ENCODE measurements at regions not wholly inside any gene's neighbourhood (a gene's known extent, or its start where the extent isn't known, plus 50 kb on each side); places are given as distances from the start of the nearest gene placed in this dataset.
A peak's percentile ranks its signal among the peaks of the same experiment; 100 is the strongest.

DNA sequence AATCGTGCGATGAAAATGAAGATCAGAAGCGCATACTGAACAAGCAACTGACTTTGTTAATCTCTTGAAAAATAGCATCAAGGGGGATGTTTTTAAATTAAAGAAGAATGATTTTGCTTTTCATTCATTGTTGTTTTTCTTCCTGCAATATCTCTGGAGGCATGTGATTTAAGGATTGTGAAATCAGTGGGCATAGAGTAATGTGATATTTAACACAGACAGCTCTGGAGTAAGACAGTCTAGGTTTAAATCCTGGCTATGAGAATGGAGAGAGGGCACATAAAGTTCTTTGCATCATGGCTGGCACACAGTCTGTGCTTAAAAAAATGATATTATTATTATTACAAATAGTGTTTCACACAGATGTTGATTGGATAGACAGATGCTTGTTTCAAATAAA is 243.1 kb upstream of the NBEA start:
- Histone ChIP-seq H3K4me3 (ENCODE audit: low read length) (no peak overlapping the region), H3K4me1 (ENCODE audit: control insufficient read depth, insufficient read depth, low read length) (peaks cover 4% of the 10 kb centered on the region), H3K9me3 (replicated peaks; ENCODE audit: low read length) (no peaks in the 10 kb centered on the region), H3K4me2 (ENCODE audit: low read length) (peak overlapping the region; percentile 31), H3K27me3 (ENCODE audit: control insufficient read depth, insufficient read depth, low read length) (no peaks in the 10 kb centered on the region), H3K9ac (ENCODE audit: low read depth, low read length) (no peak overlapping the region), H3K36me3 (ENCODE audit: insufficient read depth, low read length) (no peaks in the 10 kb centered on the region)

DNA sequence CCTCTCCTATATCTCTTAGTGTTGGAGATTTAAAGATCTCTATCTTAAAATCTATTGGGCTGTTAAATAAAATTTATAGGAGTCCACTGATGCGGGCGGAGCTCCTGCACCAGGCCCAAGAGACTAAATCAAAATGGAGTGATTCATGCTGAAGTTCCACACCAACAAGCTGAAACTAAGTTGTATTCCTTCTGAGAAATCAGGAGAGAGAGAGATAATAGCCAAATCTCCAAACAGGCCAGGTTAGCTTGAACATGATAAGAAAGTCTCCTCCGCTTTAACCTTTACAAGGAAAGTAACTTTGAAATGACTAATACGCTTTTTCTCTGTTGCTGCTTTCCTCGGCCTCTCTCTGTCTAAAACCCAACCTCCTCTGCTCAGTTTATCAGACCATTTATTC is 241.9 kb upstream of the NBEA start:
- H3K27me3 ChIP-seq (ENCODE audit: control insufficient read depth, insufficient read depth, low read length) = no peaks in the 10 kb centered on the region
- H3K36me3 ChIP-seq (ENCODE audit: insufficient read depth, low read length) = no peaks in the 10 kb centered on the region
- peaks cover 4% of the 10 kb centered on the region for H3K4me1 ChIP-seq (ENCODE audit: control insufficient read depth, insufficient read depth, low read length)
- no peak overlapping the region for H3K4me3 ChIP-seq (ENCODE audit: low read length)
- no peaks in the 10 kb centered on the region for H3K9me3 ChIP-seq (replicated peaks; ENCODE audit: low read length)
- H3K9ac ChIP-seq (ENCODE audit: low read depth, low read length) = no peak overlapping the region
- no peak overlapping the region for H3K4me2 ChIP-seq (ENCODE audit: low read length)

DNA sequence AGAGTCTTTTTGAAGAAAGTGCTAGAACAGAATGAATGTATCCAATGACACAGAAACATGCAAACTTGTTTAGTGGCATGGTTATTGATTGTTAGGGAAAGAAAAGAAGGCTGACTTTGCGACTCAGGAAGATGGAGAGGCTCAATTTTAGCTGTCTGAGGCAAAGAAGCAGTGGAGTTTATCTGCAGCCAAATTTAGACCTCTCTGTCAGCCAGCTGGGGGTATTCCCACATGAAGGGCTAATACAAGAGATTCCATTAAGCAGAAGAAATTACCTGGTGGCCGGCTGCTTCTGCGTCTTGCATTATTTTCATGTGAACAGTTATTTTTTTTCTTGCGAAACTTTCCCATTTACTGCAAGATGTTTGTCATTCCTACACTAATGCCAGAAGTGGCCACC is 240.2 kb upstream of the NBEA start:
- peaks cover 4% of the 10 kb centered on the region for H3K4me1 ChIP-seq (ENCODE audit: control insufficient read depth, insufficient read depth, low read length)
- no peaks in the 10 kb centered on the region for H3K27me3 ChIP-seq (ENCODE audit: control insufficient read depth, insufficient read depth, low read length)
- H3K4me3 ChIP-seq (ENCODE audit: low read length) = no peak overlapping the region
- H3K9ac ChIP-seq (ENCODE audit: low read depth, low read length) = no peak overlapping the region
- no peaks in the 10 kb centered on the region for H3K36me3 ChIP-seq (ENCODE audit: insufficient read depth, low read length)
- H3K4me2 ChIP-seq (ENCODE audit: low read length) = no peak overlapping the region
- H3K9me3 ChIP-seq (replicated peaks; ENCODE audit: low read length) = no peaks in the 10 kb centered on the region

DNA sequence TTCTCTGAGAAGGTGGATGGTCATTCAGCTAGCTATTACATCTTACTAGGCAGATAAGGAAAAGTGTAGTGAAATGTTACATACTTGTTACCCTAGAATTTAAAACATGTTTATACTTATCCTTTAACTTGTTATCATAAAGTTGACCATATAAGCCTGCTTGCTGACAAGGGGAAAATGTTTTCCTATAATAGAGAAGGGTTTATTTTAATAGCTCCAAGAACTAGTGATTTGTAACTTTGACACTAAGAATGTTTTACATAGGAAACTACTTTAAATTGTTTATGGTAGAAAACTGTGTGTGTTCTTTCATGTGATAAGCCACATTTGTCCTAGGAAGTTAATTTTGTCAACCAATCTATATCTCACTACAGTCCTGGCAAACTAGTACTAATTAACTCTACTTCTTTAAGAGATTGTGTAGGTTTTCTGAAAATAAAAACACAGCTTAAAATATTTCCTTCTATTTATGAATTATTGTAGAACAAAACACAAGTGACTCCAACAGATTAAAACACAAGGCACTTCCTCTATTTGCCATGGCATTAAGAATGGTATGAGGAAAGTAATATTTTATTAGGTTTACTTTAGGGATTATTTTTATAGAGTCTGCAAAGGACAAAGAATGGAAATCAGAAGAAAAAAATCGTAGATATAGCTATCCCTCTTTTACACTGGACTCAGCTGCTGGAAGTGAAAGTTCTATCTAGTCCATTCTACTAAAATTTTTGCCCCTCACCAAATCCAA is 233.3 kb upstream of the NBEA start:
- Histone ChIP-seq H3K27me3 (ENCODE audit: control insufficient read depth, insufficient read depth, low read length) (no peaks in the 10 kb centered on the region), H3K4me2 (ENCODE audit: low read length) (no peak overlapping the region), H3K9me3 (replicated peaks; ENCODE audit: low read length) (no peaks in the 10 kb centered on the region), H3K4me1 (ENCODE audit: control insufficient read depth, insufficient read depth, low read length) (no peaks in the 10 kb centered on the region), H3K4me3 (ENCODE audit: low read length) (no peak overlapping the region), H3K9ac (ENCODE audit: low read depth, low read length) (no peak overlapping the region), H3K36me3 (ENCODE audit: insufficient read depth, low read length) (no peaks in the 10 kb centered on the region)

DNA sequence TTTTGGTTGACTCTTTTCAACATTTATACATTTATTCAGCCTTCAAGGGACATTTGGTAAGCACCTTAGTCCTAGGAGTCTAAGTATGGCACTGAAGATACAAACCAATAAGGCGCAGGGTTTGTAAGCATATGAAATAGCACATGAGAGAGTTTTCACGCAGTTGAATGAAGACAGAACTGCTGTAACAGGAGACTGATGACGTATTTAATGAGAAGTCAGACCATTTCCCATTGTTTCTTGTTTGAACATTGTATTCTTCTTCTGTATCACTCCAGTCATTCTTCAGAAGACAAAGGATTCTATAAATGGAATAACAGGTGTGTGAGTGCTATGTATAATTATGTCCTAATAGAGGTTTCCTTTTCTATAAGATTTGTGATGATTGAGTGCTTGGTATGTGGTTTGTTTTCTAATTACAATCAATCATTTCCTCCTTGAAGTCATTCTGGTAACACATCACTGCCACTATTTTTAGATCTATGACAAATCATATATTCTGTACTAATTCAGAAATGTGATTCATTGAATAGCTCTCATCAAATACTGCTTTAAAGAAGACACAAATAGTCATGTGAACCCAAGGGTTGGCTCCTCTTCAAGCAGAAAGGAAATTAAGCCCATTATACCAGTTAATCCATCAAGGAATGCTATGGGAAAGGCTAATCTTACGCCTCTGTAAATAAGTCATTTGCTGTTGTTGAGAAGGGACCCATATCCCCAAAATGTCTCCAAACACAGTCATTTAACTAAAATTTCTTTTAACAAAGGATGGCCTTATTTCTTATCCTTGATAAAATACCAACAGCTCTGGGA is 222.8 kb upstream of the NBEA start:
- no peaks in the 10 kb centered on the region for H3K36me3 ChIP-seq (ENCODE audit: insufficient read depth, low read length)

DNA sequence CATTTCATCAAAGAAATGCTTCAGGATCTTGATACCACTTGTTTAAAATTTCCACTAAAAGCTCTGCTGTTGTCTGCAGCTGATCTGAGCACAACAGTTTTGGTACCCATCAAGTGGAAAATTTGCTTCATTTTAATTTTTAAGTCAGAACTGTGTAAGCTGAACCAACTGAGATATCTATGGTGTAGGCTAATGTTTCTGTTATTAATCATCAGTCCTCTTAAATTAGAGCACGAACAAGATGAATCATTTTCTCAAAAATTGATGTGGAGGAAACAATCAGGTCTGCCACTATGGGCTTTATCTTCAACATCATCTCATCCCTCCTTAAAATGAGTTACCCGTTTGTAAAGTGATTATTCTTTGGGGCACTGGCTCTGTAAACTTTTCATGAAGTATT is 221.5 kb upstream of the NBEA start:
- Histone ChIP-seq H3K9ac (ENCODE audit: low read depth, low read length) (no peak overlapping the region), H3K27me3 (ENCODE audit: control insufficient read depth, insufficient read depth, low read length) (no peaks in the 10 kb centered on the region), H3K4me1 (ENCODE audit: control insufficient read depth, insufficient read depth, low read length) (no peaks in the 10 kb centered on the region)

More for the DNA sequence above, 222.8 kb upstream of the NBEA start:
- H3K4me2 ChIP-seq (ENCODE audit: low read length) = no peak overlapping the region
- H3K9ac ChIP-seq (ENCODE audit: low read depth, low read length) = no peak overlapping the region
- no peaks in the 10 kb centered on the region for H3K4me1 ChIP-seq (ENCODE audit: control insufficient read depth, insufficient read depth, low read length)
- no peaks in the 10 kb centered on the region for H3K9me3 ChIP-seq (replicated peaks; ENCODE audit: low read length)
- no peak overlapping the region for H3K4me3 ChIP-seq (ENCODE audit: low read length)
- H3K27me3 ChIP-seq (ENCODE audit: control insufficient read depth, insufficient read depth, low read length) = no peaks in the 10 kb centered on the region

DNA sequence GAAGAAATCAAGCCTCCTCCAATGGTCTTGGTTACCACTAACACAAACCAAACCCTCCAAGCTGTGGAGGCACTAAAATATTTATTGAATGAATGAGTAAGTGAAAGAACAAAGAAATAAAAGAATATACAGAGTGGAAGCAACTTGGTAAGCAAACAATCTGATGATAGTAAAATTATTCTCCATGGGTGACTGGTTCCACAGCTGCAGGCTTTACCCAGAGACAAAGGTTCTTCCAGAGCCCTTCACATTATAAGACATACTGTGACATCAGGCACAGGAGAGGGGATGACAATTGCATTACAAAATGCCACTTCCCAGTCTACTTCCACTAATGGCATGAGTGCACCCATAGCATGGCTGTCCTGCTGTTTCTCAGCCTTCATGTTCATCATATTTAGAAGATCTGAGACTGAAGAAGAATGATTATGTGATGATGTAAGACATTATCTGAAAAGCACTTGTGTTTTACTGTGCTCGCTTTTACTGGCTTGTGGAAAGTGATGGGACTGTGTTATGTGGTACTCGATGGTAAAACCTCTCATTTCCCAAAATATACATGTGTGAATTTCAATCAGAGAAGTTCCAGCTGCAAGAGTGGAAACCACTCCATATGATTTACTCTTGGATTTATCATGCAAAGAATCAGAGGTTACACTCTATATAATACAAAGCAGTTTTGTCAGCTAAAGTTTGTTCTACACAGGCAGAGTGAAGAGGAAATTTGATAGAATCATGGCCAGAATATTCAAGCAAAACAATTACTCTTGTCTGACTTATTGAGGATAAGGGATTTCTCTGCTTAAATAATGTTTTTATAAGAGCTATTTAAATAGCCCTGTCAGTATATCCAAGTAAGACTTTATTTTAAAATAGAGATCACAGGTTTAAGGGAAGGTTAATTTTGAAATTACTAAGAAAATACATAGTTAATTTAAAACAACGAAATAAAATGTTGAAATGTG is 220.2 kb upstream of the NBEA start:
- H3K4me2 ChIP-seq (ENCODE audit: low read length) = no peak overlapping the region
- no peaks in the 10 kb centered on the region for H3K4me1 ChIP-seq (ENCODE audit: control insufficient read depth, insufficient read depth, low read length)
- H3K4me3 ChIP-seq (ENCODE audit: low read length) = no peak overlapping the region
- H3K9me3 ChIP-seq (replicated peaks; ENCODE audit: low read length) = no peaks in the 10 kb centered on the region
- H3K36me3 ChIP-seq (ENCODE audit: insufficient read depth, low read length) = no peaks in the 10 kb centered on the region
- H3K9ac ChIP-seq (ENCODE audit: low read depth, low read length) = no peak overlapping the region
- H3K27me3 ChIP-seq (ENCODE audit: control insufficient read depth, insufficient read depth, low read length) = no peaks in the 10 kb centered on the region

More for the DNA sequence above, 221.5 kb upstream of the NBEA start:
- Histone ChIP-seq H3K4me2 (ENCODE audit: low read length) (no peak overlapping the region), H3K9me3 (replicated peaks; ENCODE audit: low read length) (no peaks in the 10 kb centered on the region), H3K4me3 (ENCODE audit: low read length) (no peak overlapping the region), H3K36me3 (ENCODE audit: insufficient read depth, low read length) (no peaks in the 10 kb centered on the region)

DNA sequence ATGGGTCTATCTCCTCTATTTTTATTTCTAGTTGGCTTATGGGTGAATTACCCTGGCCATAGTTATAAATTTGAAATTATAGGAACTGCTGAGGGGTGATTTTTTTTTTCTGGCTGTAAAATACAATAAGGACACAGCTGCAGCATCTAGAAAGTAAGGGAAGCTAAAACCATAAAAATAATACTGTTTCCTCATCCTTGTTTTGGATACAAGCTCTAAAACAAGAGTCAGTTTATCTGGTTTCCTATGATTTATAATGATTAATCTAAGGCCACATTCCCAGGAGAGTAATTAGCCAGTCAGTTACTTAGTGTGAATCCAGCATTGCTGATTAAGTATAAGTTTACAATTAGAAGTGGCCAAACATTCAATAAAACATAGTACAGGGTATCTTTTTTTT is 219.1 kb upstream of the NBEA start:
- H3K36me3 ChIP-seq (ENCODE audit: insufficient read depth, low read length) = no peaks in the 10 kb centered on the region

DNA sequence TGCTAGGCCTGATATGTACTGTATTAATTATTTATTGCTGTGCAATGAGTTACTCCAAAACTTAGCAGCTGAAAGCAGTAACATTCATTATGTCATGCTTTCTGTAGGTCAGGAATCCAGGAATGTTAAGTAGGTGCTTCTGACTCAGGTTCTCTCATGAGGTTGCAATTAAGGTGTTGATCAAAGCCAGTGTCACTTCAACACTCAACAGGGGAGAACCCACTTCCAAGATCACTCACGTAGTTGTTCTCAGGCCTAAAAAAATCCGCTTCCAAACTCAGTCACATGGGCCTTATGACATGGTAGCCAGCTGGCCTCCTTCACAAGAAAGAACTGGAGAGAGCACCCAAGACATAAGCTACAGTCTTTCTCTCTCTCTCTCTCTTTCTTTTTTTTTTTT is 211.1 kb upstream of the NBEA start:
- H3K27me3 ChIP-seq (ENCODE audit: control insufficient read depth, insufficient read depth, low read length) = peaks cover 3% of the 10 kb centered on the region
- no peak overlapping the region for H3K9ac ChIP-seq (ENCODE audit: low read depth, low read length)
- no peaks in the 10 kb centered on the region for H3K36me3 ChIP-seq (ENCODE audit: insufficient read depth, low read length)
- no peaks in the 10 kb centered on the region for H3K4me1 ChIP-seq (ENCODE audit: control insufficient read depth, insufficient read depth, low read length)
- H3K4me2 ChIP-seq (ENCODE audit: low read length) = no peak overlapping the region
- no peaks in the 10 kb centered on the region for H3K9me3 ChIP-seq (replicated peaks; ENCODE audit: low read length)
- H3K4me3 ChIP-seq (ENCODE audit: low read length) = no peak overlapping the region

More for the DNA sequence above, 219.1 kb upstream of the NBEA start:
- Histone ChIP-seq H3K9ac (ENCODE audit: low read depth, low read length) (no peak overlapping the region), H3K27me3 (ENCODE audit: control insufficient read depth, insufficient read depth, low read length) (no peaks in the 10 kb centered on the region), H3K9me3 (replicated peaks; ENCODE audit: low read length) (no peaks in the 10 kb centered on the region), H3K4me2 (ENCODE audit: low read length) (no peak overlapping the region), H3K4me3 (ENCODE audit: low read length) (no peak overlapping the region), H3K4me1 (ENCODE audit: control insufficient read depth, insufficient read depth, low read length) (no peaks in the 10 kb centered on the region)

DNA sequence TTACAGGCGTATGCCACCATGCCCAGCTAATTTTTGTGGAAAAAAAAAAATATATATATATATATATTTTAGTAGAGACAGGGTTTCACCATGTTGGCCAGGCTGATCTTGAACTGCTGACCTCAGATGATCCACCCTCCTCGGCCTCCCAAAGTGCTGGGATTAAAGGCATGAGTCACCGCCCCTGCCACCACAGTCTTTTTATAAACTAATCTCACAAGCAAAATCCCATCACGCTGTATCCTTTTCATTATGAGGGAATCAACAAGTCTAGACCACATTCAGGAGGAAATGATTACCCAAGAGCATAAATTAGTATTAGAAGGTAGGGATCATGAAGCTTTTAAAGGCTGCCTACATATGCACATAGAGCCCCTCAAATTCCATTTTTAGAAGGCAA is 210.6 kb upstream of the NBEA start:
- H3K36me3 ChIP-seq (ENCODE audit: insufficient read depth, low read length) = no peaks in the 10 kb centered on the region
- no peaks in the 10 kb centered on the region for H3K9me3 ChIP-seq (replicated peaks; ENCODE audit: low read length)
- peaks cover 3% of the 10 kb centered on the region for H3K27me3 ChIP-seq (ENCODE audit: control insufficient read depth, insufficient read depth, low read length)
- H3K4me3 ChIP-seq (ENCODE audit: low read length) = no peak overlapping the region
- no peak overlapping the region for H3K4me2 ChIP-seq (ENCODE audit: low read length)
- no peak overlapping the region for H3K9ac ChIP-seq (ENCODE audit: low read depth, low read length)
- no peaks in the 10 kb centered on the region for H3K4me1 ChIP-seq (ENCODE audit: control insufficient read depth, insufficient read depth, low read length)

DNA sequence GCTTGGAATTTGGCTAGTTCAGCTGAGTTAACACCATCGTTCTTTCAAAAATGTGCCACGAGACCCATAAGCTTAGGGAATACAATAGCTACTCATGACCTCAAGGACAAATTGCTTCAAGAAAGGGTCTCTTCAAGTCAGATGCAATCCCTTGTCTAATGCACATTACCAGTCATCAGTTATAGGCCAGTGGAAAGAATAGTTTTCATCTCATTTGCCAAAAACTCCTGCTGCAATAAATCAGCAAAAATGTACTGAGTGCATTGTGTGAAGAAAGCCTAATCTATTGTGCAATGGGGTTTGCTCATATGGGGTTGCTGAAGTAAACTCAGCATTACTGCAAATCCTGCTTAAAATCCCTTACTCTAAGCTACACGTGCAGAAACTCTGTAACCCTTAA is 208.3 kb upstream of the NBEA start:
- Histone ChIP-seq H3K27me3 (ENCODE audit: control insufficient read depth, insufficient read depth, low read length) (peaks cover 3% of the 10 kb centered on the region), H3K36me3 (ENCODE audit: insufficient read depth, low read length) (no peaks in the 10 kb centered on the region), H3K4me2 (ENCODE audit: low read length) (no peak overlapping the region), H3K4me3 (ENCODE audit: low read length) (no peak overlapping the region), H3K9ac (ENCODE audit: low read depth, low read length) (no peak overlapping the region), H3K4me1 (ENCODE audit: control insufficient read depth, insufficient read depth, low read length) (no peaks in the 10 kb centered on the region), H3K9me3 (replicated peaks; ENCODE audit: low read length) (no peaks in the 10 kb centered on the region)

All from skeletal muscle satellite cell (primary cell).